Neural cell (in vitro differentiated cells): ENCODE measurements at regions not wholly inside any gene's neighbourhood (a gene's known extent, or its start where the extent isn't known, plus 50 kb on each side); places are given as distances from the start of the nearest gene placed in this dataset.

ENCODE experiments used
- CTCF ChIP-seq: fragments of 450-650 bp; IDR thresholded peaks from 2 replicates; pipeline ENCODE4 v1.5.1; 2014; ENCODE audit warnings: antibody characterized with exemption, mild to moderate bottlenecking, moderate library complexity; ENCODE audit not compliant: poor library complexity, severe bottlenecking
- MXI1 ChIP-seq: fragments of 450-650 bp; conservative IDR thresholded peaks from 2 replicates; pipeline ENCODE4 v1.6.1; 2014; ENCODE audit warnings: antibody characterized with exemption, mild to moderate bottlenecking; ENCODE audit not compliant: poor library complexity, severe bottlenecking

GRCh38 chr2:149990965-149991364 lies 403.4 kb upstream of the MMADHC start:
- TF ChIP-seq CTCF (no peak), MXI1 (no peak)
